B cell (primary cell): ENCODE measurements at regions not wholly inside any gene's neighbourhood (a gene's known extent, or its start where the extent isn't known, plus 50 kb on each side); places are given as distances from the start of the nearest gene placed in this dataset.

Experiments used
- EZH2 ChIP-seq: IDR thresholded peaks from 2 replicates; pipeline ENCODE4 v1.6.1; 2012; ENCODE audit warnings: borderline replicate concordance, low read depth, mild to moderate bottlenecking, moderate library complexity, low read length; ENCODE audit not compliant: insufficient read depth, poor library complexity, severe bottlenecking
- TF ChIP-seq, protein P1 (sequence below): fragments of 200-600 bp; IDR thresholded peaks from one replicate; pipeline ENCODE4 v1.8.0; 2022; ENCODE audit warnings: antibody characterized with exemption, mild to moderate bottlenecking

DNA sequence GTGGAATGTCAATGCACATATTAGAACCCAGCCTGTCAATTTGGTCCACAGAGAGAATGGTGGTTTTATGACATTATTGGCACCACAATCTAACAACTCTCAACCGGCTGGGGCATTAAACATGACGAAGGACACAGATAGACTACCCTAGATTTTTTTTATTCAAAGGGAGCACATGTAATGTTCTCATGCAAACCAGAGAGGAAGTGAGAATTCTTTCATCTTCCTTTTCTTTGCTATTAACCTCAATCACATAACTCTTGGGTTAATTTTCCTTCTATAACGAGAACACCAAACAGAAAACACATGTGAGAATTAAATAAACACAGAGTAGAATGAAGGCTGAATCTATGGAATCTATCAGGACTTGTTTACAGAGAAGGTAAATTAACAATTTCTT lies 94.9 kb upstream of the TNC start:
- TF ChIP-seq, protein P1, sequence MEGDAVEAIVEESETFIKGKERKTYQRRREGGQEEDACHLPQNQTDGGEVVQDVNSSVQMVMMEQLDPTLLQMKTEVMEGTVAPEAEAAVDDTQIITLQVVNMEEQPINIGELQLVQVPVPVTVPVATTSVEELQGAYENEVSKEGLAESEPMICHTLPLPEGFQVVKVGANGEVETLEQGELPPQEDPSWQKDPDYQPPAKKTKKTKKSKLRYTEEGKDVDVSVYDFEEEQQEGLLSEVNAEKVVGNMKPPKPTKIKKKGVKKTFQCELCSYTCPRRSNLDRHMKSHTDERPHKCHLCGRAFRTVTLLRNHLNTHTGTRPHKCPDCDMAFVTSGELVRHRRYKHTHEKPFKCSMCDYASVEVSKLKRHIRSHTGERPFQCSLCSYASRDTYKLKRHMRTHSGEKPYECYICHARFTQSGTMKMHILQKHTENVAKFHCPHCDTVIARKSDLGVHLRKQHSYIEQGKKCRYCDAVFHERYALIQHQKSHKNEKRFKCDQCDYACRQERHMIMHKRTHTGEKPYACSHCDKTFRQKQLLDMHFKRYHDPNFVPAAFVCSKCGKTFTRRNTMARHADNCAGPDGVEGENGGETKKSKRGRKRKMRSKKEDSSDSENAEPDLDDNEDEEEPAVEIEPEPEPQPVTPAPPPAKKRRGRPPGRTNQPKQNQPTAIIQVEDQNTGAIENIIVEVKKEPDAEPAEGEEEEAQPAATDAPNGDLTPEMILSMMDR = no peak
- no peak for TF ChIP-seq EZH2
